DLD1 (cell line): ENCODE measurements at regions not wholly inside any gene's neighbourhood (a gene's known extent, or its start where the extent isn't known, plus 50 kb on each side); places are given as distances from the start of the nearest gene placed in this dataset.

Experiments
- in situ Hi-C: cut with HindIII; loops from 2 replicates; pipeline ENCODE4 v1.10.0; 2017; ENCODE audit warnings: low sequenced_read_pairs

- in situ Hi-C loops = no loop called here
Observed at GRCh38 chr3:19093084-19093483, 55.2 kb upstream of the KCNH8 start.

GRCh38 chr3:19077388-19077787 lies 70.9 kb upstream of the KCNH8 start:
- in situ Hi-C loops = no loop called here

- in situ Hi-C loops = no loop called here
Observed at GRCh38 chr3:19075037-19075436, 73.3 kb upstream of the KCNH8 start.

- in situ Hi-C loops = no loop called here
Observed at GRCh38 chr3:19074257-19074900, 73.9 kb upstream of the KCNH8 start.

- in situ Hi-C loops = no loop called here
Observed at GRCh38 chr3:19073341-19074105, 74.8 kb upstream of the KCNH8 start.

GRCh38 chr3:19070325-19070724 lies 78.0 kb upstream of the KCNH8 start:
- in situ Hi-C loops = no loop called here

- in situ Hi-C loops = no loop called here
Observed at GRCh38 chr3:19065027-19065426, 83.3 kb upstream of the KCNH8 start.

GRCh38 chr3:19063936-19064335 lies 84.4 kb upstream of the KCNH8 start:
- in situ Hi-C loops = no loop called here

- in situ Hi-C loops = no loop called here
Observed at GRCh38 chr3:19060404-19060803, 87.9 kb upstream of the KCNH8 start.

GRCh38 chr3:19052874-19053273 lies 95.4 kb upstream of the KCNH8 start:
- in situ Hi-C loops = no loop called here

GRCh38 chr3:19046440-19046839 lies 101.9 kb upstream of the KCNH8 start:
- in situ Hi-C loops = no loop called here

- in situ Hi-C loops = no loop called here
Observed at GRCh38 chr3:19030522-19030839, 117.8 kb upstream of the KCNH8 start.

- in situ Hi-C loops = no loop called here
Observed at GRCh38 chr3:19029837-19030521, 118.3 kb upstream of the KCNH8 start.

- in situ Hi-C loops = no loop called here
Observed at GRCh38 chr3:19025441-19025840, 122.9 kb upstream of the KCNH8 start.

- in situ Hi-C loops = no loop called here
Observed at GRCh38 chr3:19022546-19022945, 125.8 kb upstream of the KCNH8 start.

- in situ Hi-C loops = no loop called here
Observed at GRCh38 chr3:19016851-19017250, 131.5 kb upstream of the KCNH8 start.

- in situ Hi-C loops = no loop called here
Observed at GRCh38 chr3:19013879-19014278, 134.4 kb upstream of the KCNH8 start.

- in situ Hi-C loops = no loop called here
Observed at GRCh38 chr3:19012846-19013245, 135.5 kb upstream of the KCNH8 start.

- in situ Hi-C loops = no loop called here
Observed at GRCh38 chr3:19002606-19003005, 145.7 kb upstream of the KCNH8 start.

GRCh38 chr3:18998069-18998468 lies 150.2 kb upstream of the KCNH8 start:
- in situ Hi-C loops = no loop called here

- in situ Hi-C loops = no loop called here
Observed at GRCh38 chr3:18992709-18993108, 155.6 kb upstream of the KCNH8 start.

- in situ Hi-C loops = no loop called here
Observed at GRCh38 chr3:18989237-18989795, 159.0 kb upstream of the KCNH8 start.
